ENCODE measurements at regions not wholly inside any gene's neighbourhood (a gene's known extent, or its start where the extent isn't known, plus 50 kb on each side); places are given as distances from the start of the nearest gene placed in this dataset.
"Not testable (repeated sequence)": the region's sequence is repeated elsewhere in the genome, so short reads cannot be mapped to it uniquely, and the experiment has no call there.

- no peak for DNase-seq (ENCODE audit: low spot score)
These were observed 408.5 kb upstream of the RGS17 start for GRCh38 chr6:153539602-153540001.

DNA sequence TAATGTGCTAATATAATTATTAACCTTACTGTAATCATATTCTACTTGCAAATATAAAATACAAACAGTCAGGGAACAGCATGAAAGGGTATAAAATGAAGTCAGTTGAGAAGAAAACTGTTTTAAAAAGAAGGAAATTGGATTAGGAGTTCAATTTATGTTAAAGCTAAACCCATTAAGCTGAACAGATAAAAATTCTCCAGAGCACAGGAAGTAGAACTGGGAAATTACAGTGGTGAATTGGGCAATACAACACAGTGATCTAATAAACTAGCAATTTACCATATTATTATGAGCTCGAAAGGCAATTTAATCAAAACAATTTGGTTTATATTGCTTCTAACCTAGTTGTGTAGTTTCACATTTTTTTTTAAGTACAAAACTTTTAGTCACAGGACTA lies 407.4 kb upstream of the RGS17 start:
- no peak for DNase-seq (ENCODE audit: low spot score)

- DNase-seq (ENCODE audit: low spot score): no peak
These were observed 406.3 kb upstream of the RGS17 start for GRCh38 chr6:153537422-153537821.

DNA sequence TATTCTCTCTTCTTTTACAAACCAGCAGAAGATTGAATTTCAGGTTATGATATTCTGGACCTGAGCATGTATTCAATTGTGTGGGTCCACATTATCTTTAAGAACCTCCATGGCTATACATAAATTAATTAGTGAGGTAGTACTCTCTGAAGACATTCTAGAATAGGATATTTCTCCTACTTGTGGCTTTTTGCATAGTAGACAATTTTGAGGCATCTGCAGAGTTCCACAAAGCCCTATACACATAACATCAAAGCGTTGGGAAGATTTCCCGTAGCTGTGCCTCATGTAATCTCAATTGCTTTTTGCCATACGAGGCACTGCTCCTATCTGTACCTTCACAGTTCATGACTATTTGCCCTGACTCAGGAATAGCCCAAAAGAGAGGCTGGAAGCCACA lies 395.4 kb upstream of the RGS17 start:
- DNase-seq (ENCODE audit: low spot score): no peak

GRCh38 chr6:153525998-153526397 lies 394.9 kb upstream of the RGS17 start:
- DNase-seq (ENCODE audit: low spot score): no peak

DNA sequence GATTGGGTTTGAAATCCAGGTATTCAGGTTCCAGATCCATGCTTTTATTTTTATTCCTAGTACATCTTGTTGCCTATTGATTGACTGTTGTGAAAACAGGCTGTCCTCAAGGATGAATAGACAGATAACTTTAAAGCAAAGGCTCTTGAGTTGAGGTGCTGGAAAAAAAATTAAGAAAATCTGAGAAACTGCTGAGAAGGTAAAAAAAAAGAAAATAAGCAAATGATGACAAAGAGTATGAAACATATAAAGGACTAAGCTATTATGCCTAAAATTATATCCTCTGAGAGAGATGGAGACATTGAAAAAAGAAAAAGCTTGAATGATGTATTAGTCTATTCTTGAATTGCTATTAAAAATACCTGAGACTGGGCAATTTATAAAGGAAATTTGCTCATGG lies 392.3 kb upstream of the RGS17 start:
- no peak for DNase-seq (ENCODE audit: low spot score)

GRCh38 chr6:153511896-153512496 lies 380.9 kb upstream of the RGS17 start:
- DNase-seq (ENCODE audit: low spot score): peak; percentile 31

- DNase-seq (ENCODE audit: low spot score): no peak
These were observed 372.7 kb upstream of the RGS17 start for GRCh38 chr6:153503810-153504209.

GRCh38 chr6:153493501-153493900 lies 362.4 kb upstream of the RGS17 start:
- DNase-seq (ENCODE audit: low spot score): no peak

DNA sequence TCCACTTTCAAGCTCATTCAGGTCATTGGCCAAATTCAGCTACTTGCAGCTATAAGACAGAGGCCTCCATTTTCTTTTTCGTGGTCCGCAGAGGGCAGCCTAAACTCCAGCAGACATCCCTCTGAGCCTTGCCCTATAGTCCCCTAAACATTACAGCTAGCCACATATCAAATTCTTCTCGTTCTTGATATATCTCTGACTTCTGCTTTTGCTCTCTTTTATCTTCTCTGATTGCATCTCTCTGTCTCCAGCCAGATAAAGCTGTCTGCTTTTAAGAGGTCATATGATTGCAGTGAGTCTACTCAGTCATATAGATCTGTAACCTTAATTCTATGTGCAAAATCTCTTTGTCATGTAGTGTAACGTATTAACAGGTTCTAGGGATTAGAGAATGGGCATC lies 358.4 kb upstream of the RGS17 start:
- no peak for DNase-seq (ENCODE audit: low spot score)

- DNase-seq (ENCODE audit: low spot score): no peak
These were observed 357.2 kb upstream of the RGS17 start for GRCh38 chr6:153488267-153488666.

GRCh38 chr6:153485072-153485471 lies 354.0 kb upstream of the RGS17 start:
- no peak for DNase-seq (ENCODE audit: low spot score)

DNA sequence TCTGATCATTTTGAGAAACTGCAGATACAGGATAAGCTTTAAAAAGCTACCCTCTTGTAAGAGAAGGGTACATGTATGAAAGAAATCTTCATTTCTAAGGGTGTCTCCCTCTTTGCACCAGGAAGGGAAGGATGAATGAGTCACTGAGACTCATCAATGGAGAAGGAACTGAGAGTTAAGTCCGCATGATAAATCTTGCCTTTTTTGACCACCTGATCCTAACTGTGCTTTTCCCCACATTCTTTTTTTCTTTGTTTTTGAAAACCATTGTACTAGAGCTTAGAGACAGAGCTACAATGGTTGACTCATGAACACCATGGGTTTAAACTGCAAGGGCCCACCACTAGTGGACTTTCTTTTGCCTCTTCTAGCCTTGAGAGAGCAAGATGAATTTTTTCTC lies 353.0 kb upstream of the RGS17 start:
- DNase-seq (ENCODE audit: low spot score): no peak

DNA sequence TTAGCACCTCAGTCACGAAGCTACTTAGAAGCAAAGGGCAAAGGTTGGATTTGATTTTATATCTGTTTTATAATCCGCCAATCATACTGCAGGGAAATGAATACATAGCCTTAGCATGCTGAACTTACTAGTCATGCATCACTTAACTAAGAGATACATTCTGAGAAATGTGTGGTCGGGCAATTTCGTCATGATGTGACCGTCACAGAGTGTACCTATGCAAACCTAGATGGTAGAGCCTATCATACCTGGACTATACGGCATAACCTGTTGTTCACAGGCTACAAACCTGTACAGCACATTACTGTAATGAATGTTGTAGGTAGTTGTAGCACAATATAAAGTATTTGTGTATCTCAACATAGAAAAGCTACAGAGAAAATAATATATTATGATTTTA lies 345.2 kb upstream of the RGS17 start:
- DNase-seq (ENCODE audit: low spot score): no peak

- DNase-seq (ENCODE audit: low spot score): no peak
These were observed 334.0 kb upstream of the RGS17 start for GRCh38 chr6:153465050-153465449.

- no peak for DNase-seq (ENCODE audit: low spot score)
These were observed 318.2 kb upstream of the RGS17 start for GRCh38 chr6:153449279-153449678.

DNA sequence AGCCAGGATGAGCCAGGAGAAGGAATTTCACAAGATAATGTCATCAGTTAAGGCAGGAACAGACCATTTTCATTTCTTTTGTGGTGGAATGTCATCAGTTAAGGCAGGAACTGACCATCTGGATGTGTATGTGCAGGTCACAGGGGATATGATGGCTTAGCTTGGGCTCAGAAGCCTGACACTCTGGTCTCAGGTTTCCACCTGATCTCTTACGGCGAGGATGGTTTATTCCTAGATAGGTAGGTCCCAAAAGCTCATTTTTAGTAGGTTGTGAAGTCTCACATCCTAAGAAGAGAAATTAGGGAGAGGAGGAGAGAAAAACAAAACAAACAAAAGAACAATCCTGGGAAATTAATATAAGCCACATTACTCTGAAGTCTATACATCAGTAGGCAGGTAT lies 311.7 kb upstream of the RGS17 start:
- not testable (repeated sequence) for DNase-seq (ENCODE audit: low spot score)

GRCh38 chr6:153442096-153442495 lies 311.0 kb upstream of the RGS17 start:
- DNase-seq (ENCODE audit: low spot score): no peak

DNA sequence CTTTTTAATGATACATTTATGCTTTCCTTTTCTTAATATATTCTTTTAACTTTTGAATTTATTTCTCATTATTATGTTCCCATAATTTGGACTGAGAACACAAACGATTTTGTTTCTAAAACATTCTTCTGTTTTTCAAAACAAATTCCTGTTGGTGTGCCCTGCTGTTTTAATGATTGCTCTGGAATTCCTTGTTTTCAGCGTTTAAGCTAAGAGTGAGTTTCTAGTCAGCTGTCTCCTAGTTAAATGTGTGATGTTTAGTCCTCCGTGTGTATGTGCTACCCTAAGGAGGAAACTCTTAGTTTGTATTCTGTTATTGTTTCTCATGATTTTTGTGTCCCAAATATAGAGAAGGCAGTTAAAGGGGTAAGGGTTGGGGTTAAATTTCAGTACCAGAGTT lies 306.1 kb upstream of the RGS17 start:
- no peak for DNase-seq (ENCODE audit: low spot score)

DNA sequence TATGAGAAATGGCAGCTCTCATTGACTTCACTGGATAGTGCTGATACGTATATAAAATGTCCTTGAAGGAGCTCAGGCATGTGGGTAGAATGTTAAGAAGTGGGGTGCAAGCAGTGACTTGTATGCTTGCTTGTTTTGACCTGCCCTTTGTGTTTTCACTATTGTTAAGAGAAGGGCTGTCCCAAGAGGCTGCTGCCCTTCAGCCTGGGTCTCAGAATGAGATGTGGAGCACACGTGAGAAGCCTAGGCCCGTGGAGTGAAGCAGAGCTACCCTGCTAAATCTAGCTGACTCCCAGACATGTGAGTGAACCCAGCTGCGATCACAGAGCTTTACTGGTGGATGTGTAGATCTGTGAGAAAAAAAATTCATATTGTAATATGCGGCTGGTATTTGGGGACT lies 305.3 kb upstream of the RGS17 start:
- no peak for DNase-seq (ENCODE audit: low spot score)

DNA sequence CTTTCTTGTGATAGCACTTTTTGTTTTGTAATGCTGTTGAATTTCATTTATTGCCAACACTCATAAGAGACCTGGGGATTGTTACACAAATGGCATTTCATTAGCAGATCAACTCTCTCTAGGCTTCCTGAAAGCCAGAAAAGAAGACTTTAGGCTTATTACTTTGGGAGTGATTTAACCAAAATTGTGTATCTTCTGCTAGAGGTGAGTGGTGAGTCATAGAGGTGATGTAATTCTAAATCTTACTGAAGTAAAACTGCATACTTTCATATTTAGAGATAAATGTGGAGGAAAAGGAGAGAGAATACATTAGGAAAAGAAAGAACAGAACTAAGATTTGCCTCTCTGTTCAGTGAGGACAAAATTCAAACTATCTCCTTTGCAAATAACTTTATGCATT lies 304.7 kb upstream of the RGS17 start:
- DNase-seq (ENCODE audit: low spot score): no peak

GRCh38 chr6:153425536-153425935 lies 294.5 kb upstream of the RGS17 start:
- DNase-seq (ENCODE audit: low spot score): no peak

- no peak for DNase-seq (ENCODE audit: low spot score)
These were observed 293.8 kb upstream of the RGS17 start for GRCh38 chr6:153424719-153425400.

GRCh38 chr6:153412519-153412918 lies 281.4 kb upstream of the RGS17 start:
- no peak for DNase-seq (ENCODE audit: low spot score)
